Kidney tubule cell (primary cell): ENCODE measurements at regions not wholly inside any gene's neighbourhood (a gene's known extent, or its start where the extent isn't known, plus 50 kb on each side); places are given as distances from the start of the nearest gene placed in this dataset.
"Not testable (repeated sequence)": the region's sequence is repeated elsewhere in the genome, so short reads cannot be mapped to it uniquely, and the experiment has no call there.

Experiments
- DNase-seq: peaks from one replicate; pipeline ENCODE4 v3.0.0-alpha.2; 2018; ENCODE audit warnings: low spot score

- no peak for DNase-seq
These were observed 238.3 kb downstream of the COG6 start for GRCh38 chr13:39893808-39894207.

DNA sequence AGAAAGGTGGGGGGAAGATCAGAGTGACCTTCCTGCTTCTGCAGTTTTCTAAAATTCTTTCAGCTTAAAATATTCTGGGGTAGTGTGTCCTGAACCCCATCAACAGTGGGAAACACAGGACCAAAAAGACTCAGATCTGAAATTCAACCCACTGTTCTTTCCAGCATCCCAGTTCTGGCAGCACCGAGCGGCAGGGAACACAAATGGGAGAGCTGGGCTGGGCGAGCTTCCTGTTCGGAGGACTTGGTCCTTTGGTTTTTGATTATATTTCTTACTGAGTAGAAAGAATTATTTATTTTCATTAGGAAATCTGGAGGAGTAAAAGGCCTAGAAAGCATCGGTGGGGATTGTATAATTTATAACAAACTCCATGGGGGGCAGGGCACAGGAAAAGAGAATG is 239.1 kb downstream of the COG6 start:
- no peak for DNase-seq

DNA sequence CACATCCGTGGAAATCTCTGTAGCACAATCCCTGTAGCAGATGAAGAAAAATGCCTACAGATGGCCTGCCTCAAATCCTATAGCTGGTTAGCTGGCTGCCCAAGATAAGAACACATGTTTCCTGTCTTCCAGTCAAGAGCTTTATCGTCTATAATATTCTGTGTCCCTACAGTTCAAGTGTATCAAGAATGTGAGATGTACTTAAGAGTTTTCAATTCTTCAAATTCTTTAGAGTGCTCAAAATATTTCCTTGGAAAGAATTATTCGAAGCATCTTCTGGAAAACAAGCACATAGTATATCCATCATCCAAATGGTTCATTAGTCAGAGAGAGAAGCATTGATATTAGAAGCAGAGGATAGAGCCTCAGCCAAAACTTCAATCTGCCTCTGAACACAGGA is 239.8 kb downstream of the COG6 start:
- no peak for DNase-seq

DNA sequence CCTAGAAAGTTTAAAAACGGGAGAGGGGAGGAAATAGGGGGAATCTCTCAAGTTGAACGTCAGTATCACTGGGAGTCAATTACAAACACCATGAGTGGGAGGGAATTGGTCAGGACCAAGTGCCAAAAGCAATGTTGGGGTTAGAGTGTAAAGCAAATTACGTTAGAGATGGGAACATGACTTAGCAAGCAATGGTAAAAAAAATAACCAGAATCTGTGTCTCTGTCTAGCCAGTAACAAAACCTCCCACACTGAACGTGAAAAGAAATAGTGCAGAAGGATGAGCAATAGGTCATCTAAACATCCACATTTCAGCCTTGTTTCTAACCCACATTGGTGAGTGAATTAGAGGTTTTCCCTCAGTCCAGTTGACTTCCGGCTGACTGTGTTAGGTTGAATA is 242.2 kb downstream of the COG6 start:
- no peak for DNase-seq

DNA sequence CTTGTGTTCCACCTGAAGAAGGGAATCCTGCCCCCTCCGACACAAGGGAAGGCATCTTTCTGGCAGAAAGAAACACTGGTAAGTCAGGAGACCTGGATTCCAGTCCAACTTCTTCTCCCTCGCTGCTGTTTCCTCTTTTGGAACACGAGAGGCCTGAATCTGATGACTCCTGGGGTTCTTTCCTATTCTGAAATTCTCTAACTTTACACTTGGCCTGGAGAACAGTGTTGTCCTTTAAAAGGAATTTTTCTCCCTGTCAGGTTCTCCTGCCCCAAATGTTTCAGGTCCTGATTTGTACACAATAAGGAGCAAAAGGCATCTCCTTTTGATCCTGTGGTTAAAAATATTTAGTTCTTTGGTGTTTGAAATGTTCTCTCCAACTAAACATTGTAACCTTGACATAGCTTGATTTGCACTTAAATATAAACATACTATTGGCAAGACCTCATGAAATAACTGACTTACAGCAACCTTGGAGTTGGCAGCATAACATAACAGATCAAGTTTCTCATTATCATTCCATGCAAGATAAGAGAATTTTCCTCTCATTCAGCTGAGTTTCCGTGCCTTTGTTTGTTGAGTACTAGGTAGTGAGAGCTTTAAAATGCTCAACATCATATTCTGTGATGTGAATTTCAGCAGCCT is 244.8 kb downstream of the COG6 start:
- DNase-seq: no peak

DNA sequence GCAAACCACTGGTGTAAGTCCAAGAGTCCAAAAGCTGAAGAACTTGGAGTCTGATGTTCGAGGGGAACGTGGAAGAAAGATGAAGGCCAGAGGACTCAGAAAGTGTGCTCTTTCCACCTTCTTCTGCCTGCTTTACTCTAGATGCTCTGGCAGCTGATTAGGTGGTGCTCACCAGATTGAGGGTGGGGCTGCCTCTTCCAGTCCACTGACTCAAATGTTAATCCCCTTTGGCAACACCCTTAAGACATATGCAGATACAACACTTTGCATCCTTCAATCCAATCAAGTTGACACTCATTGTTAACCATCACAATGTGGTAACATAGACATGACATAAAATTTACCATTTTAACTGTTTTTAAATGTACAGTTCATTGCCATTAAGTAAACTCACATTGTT is 249.5 kb downstream of the COG6 start:
- DNase-seq: no peak

- no peak for DNase-seq
These were observed 254.2 kb downstream of the COG6 start for GRCh38 chr13:39909634-39910033.

- DNase-seq: no peak
These were observed 254.6 kb downstream of the COG6 start for GRCh38 chr13:39910041-39910440.

DNA sequence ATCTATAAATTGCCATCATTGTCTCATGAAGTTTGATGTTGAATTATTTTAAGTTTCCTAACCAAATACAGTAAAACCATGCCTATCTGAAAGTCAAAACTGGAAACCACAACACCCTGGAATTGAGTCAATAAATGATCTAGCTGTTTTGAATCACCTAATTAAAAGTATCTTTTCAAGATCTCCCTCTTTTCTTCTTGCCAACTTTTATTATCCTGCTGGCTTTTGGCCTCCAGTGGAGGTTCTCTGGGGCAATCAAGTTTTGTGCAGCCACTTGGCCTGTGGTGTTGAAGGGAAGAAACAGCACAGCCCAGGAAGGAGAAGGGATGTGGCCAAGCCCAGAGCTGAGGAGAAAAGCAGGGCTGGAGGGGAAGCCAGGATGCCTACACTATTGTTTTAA is 255.4 kb downstream of the COG6 start:
- DNase-seq: no peak

DNA sequence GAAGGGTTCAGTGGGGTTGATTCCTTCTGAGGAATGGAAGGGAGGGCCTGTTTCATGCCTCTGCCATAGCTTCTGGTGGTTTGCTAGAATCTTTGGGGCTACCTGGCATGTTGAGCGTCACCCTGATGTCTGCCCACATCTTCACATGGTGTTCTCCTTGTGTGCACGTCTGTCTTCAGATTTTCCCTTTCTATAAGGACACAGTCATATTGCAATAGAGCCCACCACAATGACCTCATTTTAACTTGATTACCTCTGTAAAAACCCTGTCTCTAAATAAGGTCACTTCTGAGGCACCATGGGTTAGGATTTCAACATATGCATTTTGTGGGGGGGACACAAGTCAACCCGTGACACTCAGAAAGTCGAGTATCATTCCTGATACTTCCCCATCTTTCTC is 257.9 kb downstream of the COG6 start:
- no peak for DNase-seq

DNA sequence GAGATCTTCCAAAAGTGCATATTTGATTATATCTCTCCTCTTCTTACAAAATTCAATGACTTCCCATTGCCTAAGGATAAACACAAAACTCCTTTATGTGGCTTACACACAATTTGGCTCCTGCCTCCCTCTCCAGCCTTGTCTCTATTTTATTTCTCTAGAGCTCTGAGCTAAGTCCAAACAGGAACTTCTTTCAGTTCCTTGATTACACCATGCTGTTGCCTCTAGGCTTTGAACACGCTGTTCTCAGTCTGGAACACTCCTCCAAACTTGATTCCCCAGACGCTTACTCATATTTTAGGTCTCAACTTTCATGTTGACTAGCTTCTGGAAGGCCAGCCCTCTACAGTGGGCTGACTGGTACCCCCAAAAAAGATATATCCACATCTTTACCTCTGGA is 258.5 kb downstream of the COG6 start:
- DNase-seq: no peak

DNA sequence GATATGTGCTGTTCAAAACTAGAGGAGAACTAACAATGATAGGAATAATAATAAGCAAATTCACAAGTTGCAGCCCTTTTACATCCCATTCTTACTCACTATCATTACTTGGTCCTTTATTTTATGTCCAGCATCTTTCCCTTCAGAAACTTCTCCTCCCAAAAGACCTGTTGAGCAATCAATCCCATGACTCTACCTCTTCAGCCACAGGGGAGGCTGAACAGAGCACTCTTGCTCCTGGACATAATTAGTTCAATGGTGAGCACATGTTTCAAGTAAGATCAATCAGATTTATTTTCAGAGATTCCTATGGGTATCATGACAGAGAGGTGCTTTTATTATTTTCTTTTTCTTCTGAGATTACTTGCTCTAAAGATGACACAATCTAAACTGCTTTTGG is 260.0 kb downstream of the COG6 start:
- DNase-seq: no peak

DNA sequence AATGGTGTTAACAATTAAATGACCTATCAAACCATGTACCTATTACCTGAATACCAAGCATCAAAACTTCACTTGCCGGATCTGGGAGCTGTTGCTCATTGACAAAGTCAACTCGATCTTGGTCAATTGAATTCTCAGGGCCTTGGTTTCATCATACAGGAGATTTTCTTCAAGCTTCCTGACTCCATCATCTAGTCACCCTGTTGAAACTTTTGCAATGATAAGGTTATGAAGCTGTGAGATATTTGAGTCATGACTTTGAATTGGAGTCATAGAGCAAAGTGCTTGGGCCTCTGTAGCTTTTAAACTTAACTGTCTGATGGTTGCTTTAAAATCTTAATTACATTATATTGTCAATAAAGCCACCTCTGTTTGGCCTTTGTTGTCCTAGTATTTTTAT is 260.9 kb downstream of the COG6 start:
- no peak for DNase-seq

DNA sequence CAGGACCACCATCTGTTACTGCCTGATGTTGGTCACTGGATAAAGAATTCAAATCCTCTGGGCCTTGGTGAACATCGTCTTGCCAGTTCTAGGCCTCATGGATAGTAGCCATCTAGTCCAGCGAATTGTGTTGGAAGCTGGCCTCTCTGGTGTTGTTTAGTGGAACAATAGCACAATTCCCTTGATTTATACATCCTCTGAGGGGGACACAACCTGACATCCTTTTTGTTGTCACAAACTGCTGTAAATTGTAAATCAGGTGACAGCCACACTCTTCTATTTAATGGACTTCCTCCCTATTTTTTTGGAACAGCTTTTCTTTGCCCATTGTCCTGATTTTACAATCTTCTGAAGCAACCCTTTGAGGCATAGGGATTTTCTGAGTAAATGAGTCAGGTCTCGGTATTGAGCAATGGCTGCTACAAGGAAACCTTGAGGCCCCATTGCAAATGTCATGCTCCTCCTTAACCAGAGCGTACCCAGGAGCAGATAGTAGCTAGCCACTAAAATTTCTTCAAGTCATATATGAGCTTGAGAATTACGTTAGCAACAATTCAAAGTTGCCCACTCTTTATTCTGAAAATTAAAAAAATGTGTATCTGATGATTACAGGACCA is 263.3 kb downstream of the COG6 start:
- no peak for DNase-seq

DNA sequence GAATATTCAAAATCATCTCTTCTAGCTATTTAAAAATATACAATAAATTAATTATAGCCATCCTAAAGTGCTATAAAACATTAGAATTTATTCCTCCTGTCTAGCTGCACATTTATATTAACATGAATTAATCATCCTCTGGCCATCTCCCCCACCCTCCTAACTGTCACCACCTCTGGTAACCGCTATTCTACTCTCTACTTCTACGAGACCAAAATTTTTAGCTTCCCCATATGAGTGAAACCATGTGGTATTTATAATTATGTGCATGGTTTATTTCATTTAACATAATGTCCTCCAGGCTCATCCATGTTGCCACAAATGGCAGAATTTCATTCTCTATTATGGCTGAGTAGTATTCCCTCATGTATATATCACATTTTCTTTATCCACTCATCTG is 265.2 kb downstream of the COG6 start:
- DNase-seq: no peak

- no peak for DNase-seq
These were observed 270.9 kb downstream of the COG6 start for GRCh38 chr13:39926345-39926744.

- DNase-seq: no peak
These were observed 272.8 kb downstream of the COG6 start for GRCh38 chr13:39928261-39928660.

DNA sequence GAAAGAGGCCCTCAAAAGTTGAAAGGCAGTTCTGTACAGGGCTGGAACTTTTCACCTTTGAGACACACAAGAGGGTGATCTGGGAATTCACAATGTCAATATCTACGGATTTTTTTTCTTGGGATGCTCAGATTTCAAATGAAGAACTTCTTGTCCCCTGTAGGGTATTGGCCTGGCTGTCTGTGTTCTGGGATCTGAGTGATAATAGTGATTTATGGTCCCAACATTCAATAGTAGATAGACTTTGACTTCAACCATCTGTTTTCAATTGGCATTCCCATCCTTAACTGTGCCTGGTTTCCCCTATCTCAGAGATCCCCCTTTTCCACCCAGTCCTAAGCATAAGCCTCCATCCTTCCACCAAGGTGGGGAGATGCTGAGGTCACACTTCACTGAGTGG is 274.1 kb downstream of the COG6 start:
- DNase-seq: no peak

GRCh38 chr13:39930060-39930459 is 274.6 kb downstream of the COG6 start:
- no peak for DNase-seq

DNA sequence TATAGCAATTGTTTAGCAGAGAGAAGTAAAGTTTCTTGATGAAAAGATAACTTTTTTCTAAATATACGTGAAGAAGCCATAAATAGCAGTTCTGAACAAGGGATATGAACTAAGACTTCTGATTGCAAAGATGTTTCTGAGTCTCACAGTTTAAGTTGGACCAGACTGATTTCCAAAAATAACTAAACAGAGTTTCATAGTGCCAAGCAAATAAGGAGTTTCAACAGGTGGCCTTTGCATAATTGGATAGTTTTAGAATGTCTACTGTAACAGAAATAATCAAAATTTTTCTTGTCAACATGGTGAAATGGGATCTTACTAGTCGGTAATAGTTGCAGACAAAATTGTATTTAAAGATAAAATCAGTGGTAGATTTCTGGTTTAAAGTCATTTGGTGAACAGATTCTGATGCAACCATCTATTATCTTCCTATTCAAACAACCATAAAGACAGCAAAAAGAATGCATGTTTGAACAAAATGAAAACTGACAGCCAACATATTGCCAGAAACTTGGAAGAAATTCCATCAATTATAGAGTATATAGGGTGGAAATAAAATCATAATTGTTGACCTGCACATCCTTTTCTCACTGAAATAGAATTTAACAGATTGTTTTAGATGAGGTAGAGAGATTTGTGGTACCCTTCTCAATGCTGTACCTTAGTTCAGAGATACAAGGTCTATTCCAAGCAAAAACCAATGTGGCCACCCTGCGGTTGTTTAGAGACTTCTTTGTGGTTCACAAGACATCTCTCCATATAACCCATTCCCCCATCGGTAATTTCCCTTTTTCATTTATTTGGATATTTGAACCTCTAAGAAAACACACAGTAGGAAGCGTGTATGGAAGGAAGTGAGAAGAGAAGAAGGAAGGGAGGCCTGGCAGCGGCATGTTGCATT is 275.3 kb downstream of the COG6 start:
- DNase-seq: no peak

- DNase-seq: no peak
These were observed 276.0 kb downstream of the COG6 start for GRCh38 chr13:39931505-39931904.

DNA sequence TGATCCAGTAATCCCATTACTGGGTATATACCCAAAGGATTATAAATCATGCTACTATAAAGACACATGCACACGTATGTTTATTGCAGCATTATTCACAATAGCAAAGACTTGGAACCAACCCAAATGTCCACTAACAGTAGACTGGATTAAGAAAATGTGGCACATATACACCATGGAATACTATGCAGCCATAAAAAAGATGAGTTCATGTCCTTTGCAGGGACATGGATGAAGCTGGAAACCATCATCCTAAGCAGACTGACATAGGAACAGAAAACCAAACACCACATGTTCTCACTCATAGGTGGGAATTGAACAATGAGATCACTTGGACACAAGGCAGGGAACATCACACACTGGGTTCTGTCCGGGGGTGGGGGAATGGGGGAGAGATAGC is 277.1 kb downstream of the COG6 start:
- DNase-seq: not testable (repeated sequence)

- DNase-seq: no peak
These were observed 279.7 kb downstream of the COG6 start for GRCh38 chr13:39935155-39935554.
